IPS-18c (cell line): ENCODE measurements at regions not wholly inside any gene's neighbourhood (a gene's known extent, or its start where the extent isn't known, plus 50 kb on each side); places are given as distances from the start of the nearest gene placed in this dataset.

Experiments used
- H3K4me3 ChIP-seq: 2 replicates; pipeline ENCODE4 v1.7.0; 2013; ENCODE audit warnings: low read depth, mild to moderate bottlenecking, low read length, moderate library complexity; ENCODE audit not compliant: insufficient read depth
- H3K9me3 ChIP-seq: one replicate; pipeline ENCODE4 v1.6.1; 2013; ENCODE audit warnings: mild to moderate bottlenecking, low read length, moderate library complexity; ENCODE audit not compliant: control insufficient read depth, insufficient read depth

DNA sequence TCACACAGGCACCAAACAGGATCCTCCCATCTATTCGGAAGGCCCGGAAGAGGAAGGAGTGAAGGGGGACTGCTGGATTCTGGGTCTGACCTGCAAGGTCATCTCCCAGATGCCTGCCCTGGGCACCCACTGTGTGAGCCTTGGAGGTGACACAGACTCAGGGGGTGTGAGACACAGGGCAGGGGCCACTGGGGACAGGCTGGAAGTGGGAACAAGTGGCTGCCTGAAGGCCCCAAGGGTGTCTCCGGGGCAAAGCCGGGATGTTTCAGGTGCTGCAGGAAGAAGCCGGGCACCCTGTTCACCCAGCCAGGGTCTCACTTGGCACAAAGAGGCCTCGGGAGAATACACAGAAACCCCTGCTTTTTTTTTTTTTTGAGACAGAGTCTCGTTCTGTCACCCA lies 385.5 kb downstream of the CTTN start:
- H3K9me3 ChIP-seq, result no peaks in the 10 kb centered on the region
- H3K4me3 ChIP-seq, result no peak overlapping the region

- Histone ChIP-seq H3K9me3 (no peaks in the 10 kb centered on the region), H3K4me3 (no peak overlapping the region)
These were observed 387.0 kb downstream of the CTTN start for GRCh38 chr11:70785372-70785771.

- Histone ChIP-seq H3K4me3 (no peak overlapping the region), H3K9me3 (no peaks in the 10 kb centered on the region)
These were observed 387.8 kb downstream of the CTTN start for GRCh38 chr11:70786021-70786665.

DNA sequence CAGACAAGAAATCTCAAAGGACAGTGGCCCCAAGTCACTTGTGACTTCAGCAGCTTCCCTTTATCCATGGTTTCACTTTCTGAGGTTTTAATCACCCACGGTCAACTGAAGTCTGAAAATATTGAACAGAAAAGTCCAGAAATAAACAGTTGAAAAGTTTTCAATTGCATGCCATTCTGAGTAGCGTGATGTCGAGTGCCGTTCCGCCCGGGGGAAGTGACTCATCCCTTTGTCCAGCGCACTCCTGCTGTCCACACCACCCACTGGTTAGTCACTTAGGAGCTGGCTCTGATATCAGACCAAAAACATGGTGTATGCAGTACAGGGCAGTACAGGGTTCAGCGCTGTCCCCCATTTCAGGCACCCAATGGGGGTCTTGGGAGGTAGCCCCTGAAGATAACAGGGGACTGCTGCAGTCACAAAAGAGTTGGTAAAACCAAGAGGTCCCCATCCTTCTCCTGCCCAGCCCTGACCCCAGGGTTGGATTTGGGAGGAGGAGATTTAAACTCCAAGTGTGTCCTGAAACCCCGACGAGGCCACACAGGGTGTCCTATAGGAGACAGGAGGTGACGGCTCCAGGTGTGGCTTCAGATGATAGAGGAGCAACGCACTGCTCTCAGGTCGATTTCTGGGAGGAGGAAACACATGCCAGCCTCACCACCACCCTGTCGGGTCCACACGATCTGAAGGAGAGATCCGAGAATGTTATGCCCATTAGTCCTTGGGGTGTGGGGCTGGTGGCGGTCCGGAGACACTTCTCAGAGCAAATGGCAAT lies 390.1 kb downstream of the CTTN start:
- no peaks in the 10 kb centered on the region for H3K9me3 ChIP-seq
- no peak overlapping the region for H3K4me3 ChIP-seq

- H3K9me3 ChIP-seq, result peaks cover 4% of the 10 kb centered on the region
- H3K4me3 ChIP-seq, result no peak overlapping the region
These were observed 392.5 kb downstream of the CTTN start for GRCh38 chr11:70790671-70791300.

DNA sequence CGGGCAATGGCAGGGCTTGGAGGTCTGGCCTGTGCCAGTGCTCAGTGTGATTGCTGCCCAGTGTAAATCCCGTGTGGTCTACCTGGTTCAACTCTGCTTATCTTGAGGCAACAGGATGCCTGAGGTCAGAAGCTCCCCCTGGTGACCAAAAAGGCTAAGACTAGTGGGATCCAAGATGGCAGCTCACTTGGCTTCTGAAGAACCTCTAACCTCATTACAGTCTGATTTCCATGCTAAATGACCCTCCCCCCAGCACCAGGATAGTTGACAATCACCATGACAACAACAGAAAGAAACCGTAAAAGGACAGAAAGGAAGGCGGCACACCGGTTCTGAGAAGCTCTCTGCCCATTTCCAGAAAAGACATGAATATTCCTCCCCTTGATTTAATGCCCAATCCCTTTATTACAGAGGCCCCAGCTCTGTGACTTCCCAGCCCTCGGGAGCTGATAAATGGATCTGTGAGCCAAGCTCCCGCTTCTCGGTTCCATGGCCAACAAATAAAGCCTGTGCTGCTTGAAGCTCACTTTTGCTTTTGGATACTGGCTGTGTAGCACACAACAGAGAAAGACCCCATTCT lies 398.4 kb downstream of the CTTN start:
- Histone ChIP-seq H3K9me3 (peaks cover 7% of the 10 kb centered on the region), H3K4me3 (no peak overlapping the region)

- peaks cover 7% of the 10 kb centered on the region for H3K9me3 ChIP-seq
- no peak overlapping the region for H3K4me3 ChIP-seq
These were observed 400.0 kb downstream of the CTTN start for GRCh38 chr11:70798296-70798695.

- Histone ChIP-seq H3K9me3 (peaks cover 3% of the 10 kb centered on the region), H3K4me3 (no peak overlapping the region)
These were observed 401.1 kb downstream of the CTTN start for GRCh38 chr11:70799386-70799785.

DNA sequence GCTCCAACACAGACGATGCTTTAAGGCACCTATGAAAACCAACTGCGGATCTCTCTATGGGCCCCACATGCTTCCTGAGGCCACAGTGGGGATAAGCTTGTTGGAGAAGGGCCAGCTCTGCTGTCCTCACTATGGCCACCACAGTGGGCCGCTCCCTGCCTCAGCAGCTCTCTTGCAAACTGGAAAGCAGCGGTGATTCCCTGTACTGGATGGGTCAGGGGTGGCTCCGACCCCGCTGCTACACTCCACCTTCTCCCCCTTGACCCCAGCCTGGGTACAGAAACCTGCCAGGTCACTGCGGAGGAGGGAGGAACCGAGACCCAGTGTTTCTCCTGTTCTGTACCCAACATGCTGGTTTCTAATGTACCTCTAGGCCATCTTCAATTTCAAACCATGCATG lies 403.9 kb downstream of the CTTN start:
- Histone ChIP-seq H3K4me3 (no peak overlapping the region), H3K9me3 (no peaks in the 10 kb centered on the region)

GRCh38 chr11:70804139-70804837 lies 406.0 kb downstream of the CTTN start:
- Histone ChIP-seq H3K4me3 (no peak overlapping the region), H3K9me3 (no peaks in the 10 kb centered on the region)

GRCh38 chr11:70805243-70805642 lies 406.9 kb downstream of the CTTN start:
- no peak overlapping the region for H3K4me3 ChIP-seq
- H3K9me3 ChIP-seq, result no peaks in the 10 kb centered on the region

- Histone ChIP-seq H3K4me3 (no peak overlapping the region), H3K9me3 (no peaks in the 10 kb centered on the region)
These were observed 407.6 kb downstream of the CTTN start for GRCh38 chr11:70805971-70806370.

DNA sequence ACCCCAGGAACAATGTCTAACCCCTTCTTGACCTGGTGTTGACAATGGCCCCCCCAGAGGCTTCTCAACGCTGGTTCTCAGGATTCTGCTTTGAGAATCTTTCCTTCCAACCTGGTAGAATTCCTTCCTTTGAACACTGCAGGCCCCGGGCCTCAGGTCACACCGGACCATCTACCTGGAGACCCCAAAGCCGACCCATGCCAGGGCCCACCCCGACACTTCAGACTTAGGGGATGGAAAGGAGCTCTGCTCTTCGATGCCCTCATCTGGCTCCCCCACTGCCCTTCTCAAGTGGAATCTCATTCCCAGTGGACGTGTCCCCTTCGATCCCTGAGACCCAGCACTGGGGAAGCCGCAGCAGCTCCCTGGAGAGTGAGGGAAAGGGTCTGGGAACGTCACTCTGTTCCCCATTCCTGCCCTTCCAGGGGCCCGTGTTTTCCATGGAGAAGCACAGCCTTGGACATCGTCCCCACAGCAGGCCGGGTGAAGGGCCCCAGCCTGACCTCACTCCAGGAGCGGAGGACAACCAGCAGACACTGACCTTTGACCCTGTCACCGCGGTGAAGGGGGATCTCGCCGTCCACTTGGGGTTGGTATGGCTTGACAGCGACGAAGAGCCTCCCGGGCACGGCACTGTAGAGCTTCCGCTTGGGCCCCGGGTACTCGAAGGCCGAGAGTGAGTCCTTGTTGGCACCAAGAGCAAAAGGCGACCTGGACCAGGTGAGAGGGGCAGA lies 408.3 kb downstream of the CTTN start:
- no peaks in the 10 kb centered on the region for H3K9me3 ChIP-seq

GRCh38 chr11:70807195-70807543 lies 408.8 kb downstream of the CTTN start:
- H3K4me3 ChIP-seq, result no peak overlapping the region
- H3K9me3 ChIP-seq, result no peaks in the 10 kb centered on the region

More for the DNA sequence above, 408.3 kb downstream of the CTTN start:
- no peak overlapping the region for H3K4me3 ChIP-seq

DNA sequence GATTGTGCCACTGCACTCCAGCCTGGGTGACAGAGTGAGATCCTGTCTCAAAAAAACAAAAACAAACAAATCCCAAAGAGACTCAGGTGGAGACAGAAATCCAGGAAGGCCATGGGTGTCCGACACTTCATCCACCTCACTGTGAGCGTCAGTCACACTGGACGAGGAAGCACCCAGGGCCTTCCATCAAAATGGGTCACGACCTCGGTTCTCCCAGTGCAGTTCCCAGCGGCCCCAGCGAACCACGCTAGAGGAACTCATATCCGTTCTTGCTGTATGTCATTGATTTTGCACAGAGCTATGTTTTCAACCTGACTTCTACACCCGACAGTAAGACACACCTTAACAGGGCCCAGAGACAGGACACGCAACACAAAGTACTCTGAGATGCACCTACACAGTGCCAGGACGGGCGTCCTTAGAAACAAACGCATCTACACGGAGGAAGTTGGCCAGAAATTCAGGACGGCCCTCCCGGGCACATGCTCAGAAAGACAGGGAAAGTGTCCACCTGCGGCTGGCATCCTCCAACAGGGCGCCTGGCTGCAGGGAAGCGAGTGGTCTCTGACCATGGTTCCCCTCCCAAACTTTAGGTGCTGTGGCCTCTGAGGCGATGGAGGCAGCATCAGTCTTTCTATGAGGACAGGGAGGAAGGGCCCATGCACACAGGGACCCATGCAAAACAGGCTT lies 410.5 kb downstream of the CTTN start:
- no peaks in the 10 kb centered on the region for H3K9me3 ChIP-seq
- no peak overlapping the region for H3K4me3 ChIP-seq

- H3K4me3 ChIP-seq, result no peak overlapping the region
- H3K9me3 ChIP-seq, result peaks cover 2% of the 10 kb centered on the region
These were observed 411.8 kb downstream of the CTTN start for GRCh38 chr11:70810133-70810532.
